ENCODE measurements at regions not wholly inside any gene's neighbourhood (a gene's known extent, or its start where the extent isn't known, plus 50 kb on each side); places are given as distances from the start of the nearest gene placed in this dataset.

DNA sequence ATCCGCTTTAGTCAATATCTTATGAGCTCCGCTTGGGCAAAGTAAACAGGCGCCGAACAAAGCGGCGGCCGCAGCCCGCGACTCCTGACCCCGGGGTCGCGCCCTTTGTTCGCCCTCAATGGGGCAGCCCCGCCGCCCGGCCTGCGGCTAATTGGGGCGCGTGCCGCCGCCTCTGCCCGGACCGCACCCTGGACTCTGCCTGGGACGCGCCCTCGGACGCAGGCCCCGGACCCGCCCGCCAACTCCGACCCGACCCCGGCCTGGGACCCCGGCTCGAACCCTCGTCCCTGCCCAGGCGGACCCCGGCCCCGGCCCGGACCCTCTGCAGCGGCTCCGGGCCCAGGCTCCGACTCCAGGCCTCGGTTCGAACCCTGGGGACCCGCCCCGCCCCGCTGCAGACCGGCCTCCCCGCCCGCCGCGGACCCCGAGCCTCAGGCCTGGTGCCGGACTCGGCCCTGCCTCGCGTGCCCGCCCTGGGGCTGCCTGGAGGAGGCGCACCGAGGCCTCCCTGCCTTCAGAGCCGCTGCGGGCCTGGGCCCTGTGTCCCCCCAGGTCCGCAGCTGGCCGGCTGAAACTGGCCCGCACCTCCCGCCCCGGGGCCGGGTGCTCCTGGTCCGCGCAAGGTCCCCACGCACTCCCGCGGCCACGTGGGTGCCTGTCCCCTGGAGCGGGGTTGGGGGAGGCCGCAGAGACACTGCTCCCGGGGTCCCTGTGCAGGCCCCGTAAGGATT is 84.7 kb upstream of the WNT7B start:
- TF ChIP-seq POLR2A (IDR thresholded peaks at IDR 0.05; ENCODE audit: low read depth, low read length) (no peak), TAF1 (IDR thresholded peaks at IDR 0.05; ENCODE audit: borderline replicate concordance, low read depth, low read length) (no peak)

All from GM12892 (cell line).